GM18508 (cell line): ENCODE measurements at regions not wholly inside any gene's neighbourhood (a gene's known extent, or its start where the extent isn't known, plus 50 kb on each side); places are given as distances from the start of the nearest gene placed in this dataset.
"Not testable (repeated sequence)": the region's sequence is repeated elsewhere in the genome, so short reads cannot be mapped to it uniquely, and the experiment has no call there.

Experiments used
- ATAC-seq: cut with Tn5 transposase; IDR thresholded peaks from one replicate; pipeline ENCODE4 v1.9.1; 2021; ENCODE audit warnings: moderate number of reproducible peaks; ENCODE audit not compliant: insufficient read depth, unreplicated experiment

GRCh38 chr13:21905486-21905885 is 234.6 kb downstream of the FGF9 start:
- no peak for ATAC-seq

DNA sequence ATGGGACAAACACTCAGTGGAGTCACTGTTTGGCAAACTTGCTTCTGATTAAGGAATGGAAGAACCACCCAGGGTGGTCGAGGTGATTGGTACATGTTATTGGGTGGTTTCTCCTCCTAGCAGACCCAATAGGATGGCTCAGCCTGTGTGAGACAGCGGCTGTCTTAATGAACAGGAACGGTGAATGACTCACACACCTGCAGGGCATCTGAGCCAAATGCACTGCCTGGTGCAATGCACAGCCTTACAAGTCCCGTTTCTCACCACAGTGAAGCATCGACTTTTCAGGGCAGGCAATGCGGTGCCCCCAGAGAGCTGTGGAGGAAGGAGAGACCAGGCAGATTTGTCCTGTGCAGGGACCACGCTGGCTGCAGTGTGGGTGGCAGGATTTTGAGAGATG is 238.5 kb downstream of the FGF9 start:
- ATAC-seq = no peak

- ATAC-seq = no peak
Measured at GRCh38 chr13:21910546-21910945, 239.7 kb downstream of the FGF9 start.

GRCh38 chr13:21911646-21912298 is 240.9 kb downstream of the FGF9 start:
- no peak for ATAC-seq

- no peak for ATAC-seq
Measured at GRCh38 chr13:21913010-21913409, 242.1 kb downstream of the FGF9 start.

GRCh38 chr13:21917086-21918015 is 246.5 kb downstream of the FGF9 start:
- ATAC-seq = no peak

- ATAC-seq = not testable (repeated sequence)
Measured at GRCh38 chr13:21920802-21921201, 249.9 kb downstream of the FGF9 start.

GRCh38 chr13:21924958-21925357 is 254.1 kb downstream of the FGF9 start:
- ATAC-seq = no peak

- no peak for ATAC-seq
Measured at GRCh38 chr13:21925720-21926119, 254.8 kb downstream of the FGF9 start.

- no peak for ATAC-seq
Measured at GRCh38 chr13:21929400-21929799, 258.5 kb downstream of the FGF9 start.

GRCh38 chr13:21930536-21930935 is 259.7 kb downstream of the FGF9 start:
- ATAC-seq = no peak

GRCh38 chr13:21932578-21932977 is 261.7 kb downstream of the FGF9 start:
- no peak for ATAC-seq

DNA sequence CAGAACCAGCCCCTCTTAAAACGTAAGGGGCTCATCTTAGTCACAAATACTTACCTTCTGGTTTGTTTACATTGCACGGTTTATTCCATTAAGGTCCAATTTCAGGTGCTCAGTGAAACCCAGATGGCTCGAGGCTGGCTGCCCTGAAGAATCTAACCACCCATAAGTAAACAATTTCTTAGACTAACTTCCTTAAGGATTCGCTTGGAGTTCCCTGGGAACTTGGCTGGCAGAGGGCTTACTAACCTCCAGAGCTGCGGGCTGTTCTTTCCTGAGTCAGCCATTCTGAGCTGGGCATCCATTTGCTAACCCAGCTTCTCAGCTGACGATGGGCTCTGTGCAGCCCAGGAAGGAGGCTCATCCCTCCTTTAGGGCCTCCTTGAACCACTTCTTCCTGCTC is 262.1 kb downstream of the FGF9 start:
- ATAC-seq = no peak

GRCh38 chr13:21934284-21934683 is 263.4 kb downstream of the FGF9 start:
- ATAC-seq = no peak

DNA sequence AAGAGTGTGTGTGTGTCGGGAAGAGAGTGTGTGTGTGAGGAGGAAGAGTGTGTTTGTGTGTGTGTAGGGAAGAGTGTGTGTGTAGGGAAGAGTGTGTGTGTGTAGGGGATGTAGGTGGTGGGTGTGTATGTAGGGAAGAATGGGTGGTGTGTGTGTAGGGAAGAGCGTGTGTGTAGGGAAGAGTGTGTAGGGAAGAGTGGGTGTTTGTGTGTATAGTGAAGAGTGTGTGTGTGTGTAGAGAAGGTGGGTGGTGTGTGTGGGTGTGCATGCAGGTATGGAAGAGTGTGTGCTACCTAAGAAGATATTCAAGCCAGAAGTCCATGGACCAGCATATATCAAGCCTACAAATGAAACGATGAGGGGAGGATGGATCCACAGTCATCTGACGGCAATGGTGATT is 265.8 kb downstream of the FGF9 start:
- no peak for ATAC-seq

DNA sequence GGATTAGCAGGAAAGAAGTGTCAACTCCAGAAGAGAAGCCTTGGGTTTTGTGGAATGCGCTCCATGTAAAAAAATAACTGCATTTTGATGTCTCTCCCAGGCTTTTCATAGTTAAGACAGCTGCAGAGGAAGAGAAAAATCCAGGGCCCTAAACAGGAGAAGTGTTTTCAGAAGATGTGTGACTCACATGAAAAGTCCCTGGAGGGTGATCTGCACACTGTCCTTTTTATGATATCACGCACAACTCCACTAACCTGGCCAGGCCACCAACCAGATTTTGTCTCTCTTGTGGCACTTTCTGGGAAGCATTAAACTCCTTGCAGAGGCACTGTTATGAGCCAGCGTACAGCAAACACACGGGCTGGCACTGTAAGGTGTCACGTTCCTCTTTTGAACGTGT is 267.3 kb downstream of the FGF9 start:
- no peak for ATAC-seq

DNA sequence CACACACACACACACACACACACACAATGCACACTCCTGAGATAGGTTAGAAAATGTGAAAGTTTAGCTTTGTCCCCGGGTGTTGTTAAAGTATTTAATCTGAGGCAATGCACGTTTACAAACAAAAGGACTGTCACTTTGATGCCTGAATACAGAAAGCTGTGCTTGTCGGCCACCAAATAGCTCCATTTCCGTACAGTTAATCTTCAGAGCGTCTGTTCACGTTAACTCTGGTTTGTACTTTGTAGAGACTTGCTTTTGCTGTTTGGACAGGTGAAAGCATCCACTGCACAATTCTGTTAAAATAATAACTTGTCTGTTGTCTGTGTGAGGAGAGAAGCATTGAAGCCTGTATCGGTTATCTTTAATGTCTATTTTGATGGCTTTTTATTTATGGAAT is 267.8 kb downstream of the FGF9 start:
- no peak for ATAC-seq

- ATAC-seq = no peak
Measured at GRCh38 chr13:21942061-21942460, 271.2 kb downstream of the FGF9 start.

DNA sequence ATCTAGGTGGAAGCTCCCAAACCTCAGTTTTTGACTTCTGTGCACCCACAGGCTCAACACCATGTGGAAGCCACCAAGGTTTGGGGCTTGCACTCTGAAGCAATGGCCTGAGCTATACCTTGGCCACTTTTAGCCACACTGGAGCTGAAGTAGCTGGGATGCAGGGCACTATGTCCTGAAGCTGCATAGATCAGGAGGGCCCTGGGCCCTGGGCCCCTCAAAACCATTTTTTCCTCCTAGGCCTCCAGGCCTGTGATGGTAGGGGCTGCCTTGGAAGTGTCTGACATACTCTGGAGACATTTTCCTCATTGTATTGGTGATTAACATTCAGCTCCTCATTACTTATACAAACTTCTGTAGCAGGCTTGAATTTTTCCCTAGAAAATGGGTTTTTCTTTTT is 273.7 kb downstream of the FGF9 start:
- ATAC-seq = no peak

- ATAC-seq = no peak
Measured at GRCh38 chr13:21945195-21945594, 274.3 kb downstream of the FGF9 start.

DNA sequence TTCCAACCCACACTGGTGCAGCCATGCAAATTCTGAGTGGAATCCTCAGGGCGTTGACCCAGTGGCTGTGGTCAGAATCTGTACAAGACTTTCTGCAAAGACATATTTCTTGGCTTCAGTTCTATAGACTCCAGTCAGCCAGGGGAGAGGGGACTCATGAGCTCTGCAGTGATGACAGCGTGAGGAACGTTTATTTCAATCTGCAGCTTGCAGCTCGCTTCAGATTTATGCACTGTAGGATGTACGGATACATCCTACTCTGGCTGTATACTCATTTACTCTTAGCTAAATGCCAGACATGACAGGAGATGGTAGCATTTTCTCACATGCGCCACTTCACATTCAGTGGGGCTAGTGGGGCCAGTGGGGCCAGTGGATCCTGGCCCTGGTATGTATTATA is 276.1 kb downstream of the FGF9 start:
- no peak for ATAC-seq
